HAP-1 (cell line): ENCODE measurements at regions not wholly inside any gene's neighbourhood (a gene's known extent, or its start where the extent isn't known, plus 50 kb on each side); places are given as distances from the start of the nearest gene placed in this dataset.

Experiments used
- DNase-seq, 2 experiments: peaks; one replicate each; pipeline ENCODE4 v3.0.0-alpha.2; 2016 to 2020; ENCODE audit warnings: low spot score in 2 of 2
- H3K27me3 ChIP-seq: fragments of 250-450 bp; sonication (Bioruptor Pico); 2 replicates; pipeline ENCODE4 v1.5.1; 2020; ENCODE audit warnings: low read depth, mild to moderate bottlenecking, moderate library complexity
- H3K36me3 ChIP-seq: fragments of 250-450 bp; sonication (Bioruptor Pico); replicated peaks from 2 replicates; pipeline ENCODE4 v1.5.1; 2020; ENCODE audit warnings: mild to moderate bottlenecking
- H3K4me1 ChIP-seq: fragments of 250-450 bp; sonication (Bioruptor Pico); 2 replicates; pipeline ENCODE4 v1.5.1; 2020; ENCODE audit warnings: mild to moderate bottlenecking
- H3K4me3 ChIP-seq: fragments of 250-450 bp; sonication (Bioruptor Pico); 2 replicates; pipeline ENCODE4 v1.5.1; 2020; ENCODE audit warnings: mild to moderate bottlenecking, moderate library complexity
- H3K9me3 ChIP-seq: fragments of 250-450 bp; sonication (Bioruptor Pico); 2 replicates; pipeline ENCODE4 v1.5.1; 2020; ENCODE audit warnings: mild to moderate bottlenecking, moderate library complexity
- in situ Hi-C: fragments of 300-500 bp; cut with MboI; formaldehyde crosslinking; loops from 3 replicates; pipeline ENCODE4 v1.14.3; 2020; ENCODE audit warnings: low sequenced_read_pairs, inconsistent platforms, mixed read lengths

- H3K4me1 ChIP-seq = peaks cover 29% of the 10 kb centered on the region
- H3K4me3 ChIP-seq = peak overlapping the region; percentile 10; the same call in 1 of the 2 replicates
- peak; percentile 93 for DNase-seq
- H3K27me3 ChIP-seq = no peaks in the 10 kb centered on the region
- in situ Hi-C loops = no loop called here
- H3K9me3 ChIP-seq = no peaks in the 10 kb centered on the region
- no peaks in the 10 kb centered on the region for H3K36me3 ChIP-seq
These were observed 215.7 kb upstream of the CIBAR2 start for GRCh38 chr16:85327731-85328675.

DNA sequence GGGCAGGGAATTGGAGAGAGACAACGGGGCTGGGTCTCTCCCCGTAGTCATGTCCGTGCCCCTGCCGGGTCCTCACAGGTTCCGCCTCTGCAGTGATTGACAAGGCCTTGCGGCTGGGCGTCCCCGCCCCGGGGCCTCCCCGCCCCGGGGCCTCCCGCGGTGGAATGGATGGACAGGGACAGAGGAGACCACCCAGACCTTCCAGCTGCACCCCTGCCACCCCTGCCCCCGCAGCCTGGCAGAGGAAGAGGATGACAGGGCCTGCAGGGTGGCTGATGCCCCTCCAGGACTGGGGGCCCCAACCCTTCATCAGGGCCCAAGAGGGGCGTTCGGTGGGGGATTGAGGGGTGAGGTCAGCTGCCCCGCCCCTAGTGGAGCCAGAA, 216.4 kb upstream of the CIBAR2 start:
- in situ Hi-C loops = no loop called here
- peak; percentile 64 to 80 for DNase-seq
- H3K36me3 ChIP-seq = no peaks in the 10 kb centered on the region
- no peaks in the 10 kb centered on the region for H3K27me3 ChIP-seq
- H3K9me3 ChIP-seq = no peaks in the 10 kb centered on the region
- peak overlapping the region; percentile 10; the same call in 1 of the 2 replicates for H3K4me3 ChIP-seq
- peaks cover 29% of the 10 kb centered on the region for H3K4me1 ChIP-seq

DNA sequence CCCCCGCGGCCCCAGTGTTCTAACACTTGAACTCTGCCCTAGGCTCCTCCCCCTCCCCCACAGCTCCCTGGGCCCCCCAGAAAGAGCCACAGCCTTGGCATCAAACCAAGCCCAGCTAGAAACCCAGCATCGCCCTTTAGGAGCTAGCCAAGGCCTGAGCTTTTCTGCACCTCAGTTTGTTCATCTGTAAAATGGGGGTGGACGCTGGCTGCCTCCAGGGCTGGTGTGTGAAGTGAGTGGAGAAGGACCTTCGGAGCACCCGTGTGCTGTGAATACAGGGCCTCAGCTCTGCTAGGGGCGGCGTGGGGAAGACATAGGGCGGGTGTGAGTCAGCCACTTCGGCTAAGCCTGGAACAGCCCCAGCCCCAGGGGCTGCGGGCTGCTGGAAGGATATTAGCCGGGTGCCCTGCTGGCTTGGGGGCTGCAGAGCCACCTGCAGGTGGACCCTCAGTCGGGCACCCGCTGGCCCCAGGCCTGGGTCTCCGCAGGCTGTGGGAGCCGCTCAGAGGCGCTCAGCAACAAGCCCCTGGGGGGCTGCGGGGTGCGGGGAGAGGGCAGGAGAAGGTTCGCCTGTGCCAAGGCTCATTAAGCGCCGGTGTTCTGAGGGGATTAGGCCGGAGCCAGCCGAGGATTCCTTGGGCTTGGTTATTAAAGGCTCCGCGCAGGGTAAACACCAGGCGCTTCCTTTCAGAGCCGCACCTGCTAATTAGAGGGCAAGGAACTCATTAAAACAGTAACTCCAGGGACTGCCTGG, 217.0 kb upstream of the CIBAR2 start:
- H3K9me3 ChIP-seq = no peaks in the 10 kb centered on the region
- no peak overlapping the region for H3K4me3 ChIP-seq
- DNase-seq = peak; percentile 64 to 79
- no peaks in the 10 kb centered on the region for H3K36me3 ChIP-seq
- in situ Hi-C loops = no loop called here
- H3K27me3 ChIP-seq = no peaks in the 10 kb centered on the region
- peaks cover 34% of the 10 kb centered on the region for H3K4me1 ChIP-seq

DNA sequence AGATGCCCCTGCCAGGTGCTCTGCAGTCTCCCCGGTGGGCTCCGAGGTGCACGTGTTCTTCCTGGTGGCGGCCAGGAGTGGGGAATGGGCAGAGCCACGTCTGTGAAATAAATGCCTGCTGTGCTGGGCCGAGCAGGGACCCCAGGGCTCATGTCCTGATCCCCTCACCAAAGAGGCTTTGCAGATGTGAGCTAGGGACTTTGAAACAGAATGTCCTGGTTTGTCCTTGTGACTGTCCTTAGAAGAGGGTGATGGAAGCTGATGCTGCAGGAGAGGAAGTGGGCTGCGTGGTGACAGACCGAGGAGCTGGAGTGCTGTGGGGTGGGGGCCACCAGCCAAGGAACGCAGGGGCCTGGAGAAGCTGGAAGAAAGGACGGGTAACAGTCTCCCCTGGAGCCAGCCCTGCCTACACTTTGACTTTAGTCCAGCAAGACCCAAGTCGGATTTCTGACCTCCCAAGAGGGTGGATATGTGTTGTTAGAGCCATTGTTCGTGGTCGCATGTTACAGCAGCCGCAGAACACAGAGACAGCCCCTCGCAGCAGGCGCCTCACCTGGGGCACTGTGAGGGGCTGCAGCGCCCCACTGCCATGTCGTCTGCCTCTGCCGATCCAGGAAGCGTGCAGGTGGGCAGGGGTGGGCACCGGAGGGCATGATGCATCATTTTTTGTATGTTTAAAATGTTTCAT, 217.9 kb upstream of the CIBAR2 start:
- Histone ChIP-seq H3K36me3 (no peaks in the 10 kb centered on the region), H3K4me3 (no peak overlapping the region), H3K27me3 (no peaks in the 10 kb centered on the region), H3K9me3 (no peaks in the 10 kb centered on the region), H3K4me1 (peaks cover 43% of the 10 kb centered on the region)
- no peak for DNase-seq
- in situ Hi-C loops = no loop called here

GRCh38 chr16:85330694-85331188, 218.5 kb upstream of the CIBAR2 start:
- Histone ChIP-seq H3K9me3 (no peaks in the 10 kb centered on the region), H3K27me3 (no peaks in the 10 kb centered on the region), H3K4me3 (no peak overlapping the region), H3K4me1 (peaks cover 49% of the 10 kb centered on the region), H3K36me3 (no peaks in the 10 kb centered on the region)
- in situ Hi-C loops = no loop called here
- DNase-seq = peak; percentile 72 to 87

DNA sequence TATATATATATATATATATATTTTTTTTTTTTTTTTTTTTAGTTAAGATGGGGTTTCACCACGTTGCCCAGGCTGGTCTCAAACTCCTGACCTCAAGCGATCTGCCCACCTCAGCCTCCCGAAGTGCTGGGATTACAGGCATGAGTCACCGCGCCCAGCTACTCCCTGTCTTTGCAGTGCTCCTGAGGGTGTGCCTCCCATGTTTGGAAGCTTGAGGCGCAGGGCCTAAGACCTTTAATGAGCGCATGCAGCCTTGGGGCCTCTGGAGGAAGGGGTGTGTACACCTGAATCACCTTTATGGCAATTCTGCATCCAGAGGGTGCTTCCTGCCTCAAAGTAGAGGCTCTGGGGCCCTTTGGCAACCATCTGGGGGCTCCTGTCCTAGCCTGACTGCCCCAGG, 219.4 kb upstream of the CIBAR2 start:
- Histone ChIP-seq H3K4me3 (no peak overlapping the region), H3K4me1 (peaks cover 54% of the 10 kb centered on the region), H3K36me3 (no peaks in the 10 kb centered on the region), H3K27me3 (no peaks in the 10 kb centered on the region), H3K9me3 (no peaks in the 10 kb centered on the region)
- in situ Hi-C loops = no loop called here
- no peak for DNase-seq

- H3K9me3 ChIP-seq = no peaks in the 10 kb centered on the region
- no peaks in the 10 kb centered on the region for H3K27me3 ChIP-seq
- peaks cover 54% of the 10 kb centered on the region for H3K4me1 ChIP-seq
- in situ Hi-C loops = no loop called here
- no peaks in the 10 kb centered on the region for H3K36me3 ChIP-seq
- DNase-seq = no peak
- H3K4me3 ChIP-seq = no peak overlapping the region
These were observed 219.9 kb upstream of the CIBAR2 start for GRCh38 chr16:85332175-85332574.

DNA sequence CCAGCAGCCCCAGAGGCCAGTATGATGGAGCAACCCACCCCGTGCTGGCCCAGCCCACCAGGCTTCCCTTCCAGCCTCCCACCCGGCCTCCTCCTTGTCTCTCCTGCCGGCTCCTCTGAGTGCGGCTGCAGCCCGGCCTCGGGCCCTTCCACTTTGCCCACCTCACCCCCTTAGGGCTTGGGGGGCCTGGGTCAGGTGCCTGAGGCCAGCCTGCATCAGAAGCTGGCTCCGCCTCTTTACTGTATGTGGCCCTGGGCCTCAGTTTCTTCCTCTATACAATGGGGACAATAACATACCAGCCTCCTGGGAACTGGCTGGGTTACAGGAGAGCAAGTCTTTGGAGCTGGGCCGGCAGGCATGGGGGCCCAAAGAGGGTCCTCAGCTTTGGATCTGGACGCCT, 221.1 kb upstream of the CIBAR2 start:
- DNase-seq = no peak
- Histone ChIP-seq H3K27me3 (no peaks in the 10 kb centered on the region), H3K4me1 (peaks cover 50% of the 10 kb centered on the region), H3K9me3 (no peaks in the 10 kb centered on the region), H3K4me3 (no peak overlapping the region), H3K36me3 (no peaks in the 10 kb centered on the region)
- in situ Hi-C loops = no loop called here

DNA sequence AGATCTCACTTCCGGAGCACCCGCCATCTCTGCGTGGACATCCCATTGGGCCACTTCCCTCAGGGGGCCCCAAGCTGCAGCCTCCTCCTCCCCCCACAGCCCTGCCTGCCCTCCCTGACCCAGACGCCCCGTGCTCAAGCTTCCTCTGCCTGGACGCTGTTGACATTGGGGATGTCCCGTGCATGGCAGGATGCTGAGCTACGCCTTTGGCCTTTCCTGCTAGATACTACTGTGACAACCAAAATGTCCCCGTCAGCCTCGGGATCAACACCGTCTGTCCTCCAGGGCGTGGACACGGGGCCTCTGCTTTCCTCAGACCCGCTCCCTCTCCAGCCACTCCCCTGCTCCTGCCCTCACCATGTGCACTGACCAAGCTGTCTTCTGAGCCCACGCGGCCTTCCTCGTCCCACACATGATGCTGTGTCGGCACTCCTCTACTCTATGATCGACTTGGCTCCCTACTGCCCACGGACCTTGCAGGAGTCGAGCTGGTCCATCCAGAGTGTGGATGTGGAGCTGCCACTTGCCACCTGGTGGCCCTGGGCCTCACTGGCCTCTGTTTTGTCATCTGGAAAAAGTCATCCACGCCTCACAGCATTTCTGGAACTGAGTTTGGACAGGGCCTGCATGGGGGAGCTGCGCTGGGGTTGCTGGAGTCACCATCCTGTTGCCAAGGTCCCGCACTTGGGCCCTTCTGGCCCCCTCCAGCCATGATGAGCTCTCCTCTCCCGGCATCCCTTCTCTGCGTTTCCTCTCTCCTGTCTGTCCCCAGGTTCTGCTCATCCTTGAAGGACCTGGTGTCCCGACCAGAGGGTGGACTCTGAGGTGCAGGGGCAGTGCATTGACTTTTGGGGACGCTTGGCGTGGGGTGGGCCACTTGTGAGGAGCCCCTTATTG, 221.7 kb upstream of the CIBAR2 start:
- H3K4me1 ChIP-seq = peaks cover 48% of the 10 kb centered on the region
- H3K36me3 ChIP-seq = no peaks in the 10 kb centered on the region
- in situ Hi-C loops = no loop called here
- no peak overlapping the region for H3K4me3 ChIP-seq
- no peak for DNase-seq
- H3K27me3 ChIP-seq = no peaks in the 10 kb centered on the region
- H3K9me3 ChIP-seq = no peaks in the 10 kb centered on the region

DNA sequence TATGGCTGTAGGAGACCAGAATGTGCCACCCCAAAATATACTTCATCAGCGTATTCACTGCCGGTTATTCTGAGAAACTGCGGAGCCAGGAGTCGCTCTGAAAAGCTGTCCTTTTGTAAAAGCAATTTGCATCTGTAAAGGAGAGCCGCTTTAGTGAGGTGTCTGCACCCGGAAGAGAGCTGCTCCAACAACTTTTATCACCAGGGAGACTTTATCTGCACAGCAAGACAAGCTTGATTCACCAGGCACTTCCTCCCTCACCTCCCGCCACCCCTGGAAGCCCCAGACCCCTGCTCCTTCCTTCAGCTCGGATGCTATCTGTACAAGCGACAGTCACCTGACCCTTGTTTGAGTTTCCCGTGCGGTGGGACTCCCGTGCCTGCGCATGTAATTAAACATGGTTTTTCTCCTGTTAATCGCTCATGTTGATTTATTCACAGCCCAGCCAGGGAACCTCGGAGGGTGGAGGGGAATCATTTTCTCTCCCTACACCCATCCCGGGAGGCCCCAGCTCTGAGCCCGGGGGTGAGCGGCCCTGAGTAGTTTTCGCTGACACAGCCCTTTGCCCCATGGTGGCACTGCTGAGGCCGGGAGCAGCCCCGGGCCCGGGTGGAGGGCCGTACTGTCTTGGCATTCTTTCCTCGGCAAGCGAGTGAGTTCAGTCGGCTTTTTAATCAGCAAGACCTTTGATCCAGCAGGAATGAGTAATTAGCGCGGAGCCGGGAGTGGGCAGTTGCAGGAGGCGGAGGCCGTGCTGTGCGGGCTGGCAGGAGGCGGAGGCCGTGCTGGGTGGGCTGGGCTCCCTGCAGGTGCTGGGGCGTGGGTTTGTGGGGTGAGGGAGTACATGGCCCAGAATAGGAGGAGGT, 222.7 kb upstream of the CIBAR2 start:
- peak; percentile 83 to 92 for DNase-seq
- in situ Hi-C loops = no loop called here
- H3K27me3 ChIP-seq = no peaks in the 10 kb centered on the region
- H3K4me1 ChIP-seq = peaks cover 48% of the 10 kb centered on the region
- H3K9me3 ChIP-seq = no peaks in the 10 kb centered on the region
- peak overlapping the region; percentile 18 for H3K4me3 ChIP-seq
- H3K36me3 ChIP-seq = no peaks in the 10 kb centered on the region

- no peaks in the 10 kb centered on the region for H3K9me3 ChIP-seq
- H3K36me3 ChIP-seq = no peaks in the 10 kb centered on the region
- H3K4me1 ChIP-seq = peaks cover 40% of the 10 kb centered on the region
- DNase-seq = peak; percentile 9 to 64
- H3K4me3 ChIP-seq = no peak overlapping the region
- H3K27me3 ChIP-seq = no peaks in the 10 kb centered on the region
- in situ Hi-C loops = no loop called here
These were observed 223.6 kb upstream of the CIBAR2 start for GRCh38 chr16:85335584-85336491.
